DND-41 (cell line): ENCODE measurements at regions not wholly inside any gene's neighbourhood (a gene's known extent, or its start where the extent isn't known, plus 50 kb on each side); places are given as distances from the start of the nearest gene placed in this dataset.

Experiments used
- CTCF ChIP-seq: IDR thresholded peaks from 2 replicates; pipeline ENCODE4 v1.5.1; 2012; ENCODE audit warnings: borderline replicate concordance, low read length, moderate library complexity, mild to moderate bottlenecking; ENCODE audit not compliant: poor library complexity, severe bottlenecking; ENCODE audit errors: extremely low read depth
- EZH2 ChIP-seq: IDR thresholded peaks from 3 replicates; pipeline ENCODE4 v1.6.1; 2012; ENCODE audit warnings: borderline replicate concordance, low read depth, mild to moderate bottlenecking, moderate library complexity, low read length, inconsistent platforms; ENCODE audit not compliant: severe bottlenecking

- TF ChIP-seq CTCF (no peak), EZH2 (no peak)
Measured at GRCh38 chr3:72339670-72340030, 508.6 kb downstream of the SHQ1 start.
